Left ventricle myocardium superior (tissue), 1 donor: ENCODE measurements at regions not wholly inside any gene's neighbourhood (a gene's known extent, or its start where the extent isn't known, plus 50 kb on each side); places are given as distances from the start of the nearest gene placed in this dataset.
"Not testable (repeated sequence)": the region's sequence is repeated elsewhere in the genome, so short reads cannot be mapped to it uniquely, and the experiment has no call there.

Source experiments
- ATAC-seq: fragments of 200-7000 bp; cut with Tn5 transposase; one replicate; pipeline ENCODE4 v1.9.1; 2020; ENCODE audit warnings: mild to moderate bottlenecking, moderate library complexity
- DNase-seq: peaks from one replicate; pipeline ENCODE4 v3.0.0-alpha.2; 2020
- intact Hi-C: fragments of 100-400 bp; cut with micrococcal nuclease; formaldehyde crosslinking; loops from one replicate; pipeline ENCODE4 v1.11.0; 2022
- donor health status: DM: no; HTN: yes; CAD: no; lungs with severe emphysema.

DNA sequence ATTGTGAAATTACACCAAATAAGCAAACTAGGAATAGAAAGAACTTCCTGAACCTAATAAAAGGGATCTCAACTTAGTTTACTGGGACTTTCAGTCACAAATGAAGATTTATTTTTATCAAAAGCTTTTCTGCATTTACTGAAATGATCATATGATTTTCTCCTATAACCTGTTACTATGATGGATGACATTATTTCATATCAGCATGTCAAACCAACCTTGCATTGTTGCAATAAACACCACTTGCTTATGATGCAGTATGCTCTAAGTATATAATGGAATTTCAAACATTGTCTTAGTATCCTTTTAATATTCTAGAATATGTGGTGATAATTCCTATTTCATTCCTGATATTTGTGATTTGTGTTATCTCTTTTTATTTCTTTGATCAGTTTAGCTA lies 303.0 kb downstream of the CGGBP1 start:
- ATAC-seq, result no peak
- intact Hi-C loops, result no loop called here
- DNase-seq, result no peak

GRCh38 chr3:87742250-87742649 lies 316.6 kb downstream of the CGGBP1 start:
- intact Hi-C loops, result no loop called here
- no peak for DNase-seq
- ATAC-seq, result no peak

GRCh38 chr3:87740894-87741293 lies 317.9 kb downstream of the CGGBP1 start:
- intact Hi-C loops, ATAC-seq, DNase-seq: not testable (repeated sequence)

GRCh38 chr3:87737817-87738216 lies 321.0 kb downstream of the CGGBP1 start:
- intact Hi-C loops, DNase-seq, ATAC-seq: not testable (repeated sequence)

DNA sequence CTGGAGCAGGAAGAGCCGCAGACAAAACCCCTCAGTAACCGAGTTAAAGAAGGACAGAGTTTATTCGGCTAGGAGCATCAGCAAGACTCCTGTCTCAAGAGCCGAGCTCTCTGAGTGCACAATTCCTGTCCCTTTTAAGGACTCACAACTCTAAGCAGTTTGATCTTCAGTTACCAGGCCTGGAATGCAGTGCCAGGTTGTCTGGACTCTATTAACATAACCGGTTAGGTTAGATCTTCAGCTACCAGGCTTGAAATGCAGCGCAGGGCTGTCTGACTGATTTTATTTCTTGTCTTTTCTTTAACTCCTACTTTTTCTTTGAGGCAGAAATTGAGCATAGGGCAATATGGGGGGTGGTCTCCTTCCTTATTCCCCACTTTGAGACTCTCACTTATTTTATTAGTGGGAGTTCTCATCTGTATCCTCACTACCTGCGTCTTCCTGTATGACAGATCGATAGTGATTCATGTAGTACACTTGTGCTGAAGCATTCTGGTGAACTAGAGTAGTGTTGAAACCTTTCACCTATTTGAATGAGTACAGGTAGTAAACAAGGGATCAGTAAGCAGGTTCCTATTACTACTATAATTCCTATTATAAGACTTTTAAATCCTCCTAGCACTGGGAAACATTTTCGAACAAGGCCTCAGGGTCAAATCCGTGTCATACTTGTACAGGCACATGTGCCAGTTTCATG lies 325.0 kb downstream of the CGGBP1 start:
- ATAC-seq (no peak), DNase-seq (no peak)
- intact Hi-C loops, result no loop called here

GRCh38 chr3:87732294-87732693 lies 326.5 kb downstream of the CGGBP1 start:
- intact Hi-C loops, result no loop called here
- no peak for ATAC-seq
- no peak for DNase-seq

- intact Hi-C loops, result no loop called here
- no peak for ATAC-seq
- no peak for DNase-seq
Measured at GRCh38 chr3:87727783-87728182, 331.0 kb downstream of the CGGBP1 start.

DNA sequence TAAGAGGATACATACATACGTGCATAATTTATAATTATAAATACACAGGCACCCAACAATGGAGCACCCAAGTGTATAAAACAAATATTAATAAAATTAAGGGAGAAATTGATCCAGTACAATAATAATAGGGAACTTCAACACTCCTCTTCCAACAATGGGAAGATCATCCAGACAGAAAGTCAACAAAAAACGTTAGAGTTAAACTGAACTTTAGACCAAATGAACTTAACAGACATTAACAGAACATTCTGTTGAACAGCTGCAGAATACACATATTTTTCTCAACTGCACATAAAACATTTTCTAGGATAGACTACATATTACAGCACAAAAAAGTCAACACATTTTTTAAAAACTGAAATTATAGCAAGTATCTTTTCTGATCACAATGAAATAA lies 339.7 kb downstream of the CGGBP1 start:
- DNase-seq (no peak), ATAC-seq (no peak)
- intact Hi-C loops, result no loop called here

DNA sequence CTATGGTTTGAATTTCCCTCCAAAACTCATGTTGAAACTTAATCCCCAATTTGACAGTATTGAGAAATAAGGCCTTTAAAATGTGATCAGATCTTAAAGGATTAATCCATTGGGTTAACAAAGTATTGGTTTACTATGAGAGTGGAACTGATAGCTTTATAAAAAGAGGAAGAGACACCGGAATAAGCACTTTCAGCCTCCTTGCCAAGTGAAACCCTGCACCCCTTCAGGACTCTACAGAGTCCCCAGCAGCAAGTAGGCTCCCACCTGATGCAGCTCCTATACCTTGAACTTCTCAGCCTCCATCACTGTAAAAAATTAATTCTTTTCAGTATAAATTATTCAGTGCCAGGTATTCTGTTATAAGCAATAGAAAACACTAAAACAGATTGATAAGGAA lies 348.3 kb downstream of the CGGBP1 start:
- no peak for DNase-seq
- ATAC-seq, result no peak
- intact Hi-C loops, result no loop called here

GRCh38 chr3:87710028-87710427 lies 348.8 kb downstream of the CGGBP1 start:
- intact Hi-C loops, result no loop called here
- ATAC-seq, result no peak
- no peak for DNase-seq

- ATAC-seq (no peak), DNase-seq (no peak)
- intact Hi-C loops, result no loop called here
Measured at GRCh38 chr3:87706176-87706575, 352.6 kb downstream of the CGGBP1 start.

GRCh38 chr3:87702600-87702999 lies 356.2 kb downstream of the CGGBP1 start:
- ATAC-seq (no peak), DNase-seq (no peak)
- intact Hi-C loops, result no loop called here

- no peak for DNase-seq
- ATAC-seq, result no peak
- intact Hi-C loops, result no loop called here
Measured at GRCh38 chr3:87696124-87697013, 362.4 kb downstream of the CGGBP1 start.

DNA sequence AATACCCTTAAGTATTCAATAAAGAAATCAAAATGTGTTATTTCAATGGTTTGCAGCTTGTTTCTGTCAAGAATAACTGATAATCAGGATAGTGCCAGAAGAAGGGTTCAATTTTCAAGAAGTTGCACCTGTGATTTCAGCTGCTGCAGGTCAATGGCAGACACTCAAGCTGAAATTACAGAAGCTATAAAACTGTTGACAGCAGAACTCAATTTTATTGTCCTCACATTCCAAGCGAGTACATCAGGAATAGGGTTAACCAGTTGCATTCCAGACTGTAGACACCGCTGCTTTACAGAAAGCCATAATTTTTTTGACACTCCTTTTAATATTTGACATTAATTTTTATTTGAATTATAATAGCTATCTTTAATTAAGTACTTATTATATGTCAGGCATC lies 364.1 kb downstream of the CGGBP1 start:
- ATAC-seq, result no peak
- DNase-seq, result no peak
- intact Hi-C loops, result no loop called here

DNA sequence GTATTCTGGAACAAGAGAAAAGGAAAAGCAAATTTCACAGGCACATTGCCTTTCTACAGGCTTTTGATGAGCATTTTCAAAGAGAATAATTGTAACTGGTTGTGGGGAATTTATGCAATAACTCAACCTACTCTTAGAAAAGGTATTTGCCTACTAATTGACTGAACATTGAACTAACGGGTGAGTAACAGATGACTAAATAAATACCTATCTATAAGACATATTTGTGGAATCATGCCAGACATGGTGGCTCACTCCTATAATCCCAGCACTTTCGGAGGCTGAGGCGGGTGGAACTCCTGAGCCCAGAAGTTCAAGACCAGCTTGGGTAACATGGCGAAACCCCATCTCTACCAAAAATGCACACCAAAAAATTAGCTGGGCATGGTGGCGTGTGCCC lies 367.7 kb downstream of the CGGBP1 start:
- ATAC-seq (no peak), DNase-seq (no peak)
- intact Hi-C loops, result no loop called here

DNA sequence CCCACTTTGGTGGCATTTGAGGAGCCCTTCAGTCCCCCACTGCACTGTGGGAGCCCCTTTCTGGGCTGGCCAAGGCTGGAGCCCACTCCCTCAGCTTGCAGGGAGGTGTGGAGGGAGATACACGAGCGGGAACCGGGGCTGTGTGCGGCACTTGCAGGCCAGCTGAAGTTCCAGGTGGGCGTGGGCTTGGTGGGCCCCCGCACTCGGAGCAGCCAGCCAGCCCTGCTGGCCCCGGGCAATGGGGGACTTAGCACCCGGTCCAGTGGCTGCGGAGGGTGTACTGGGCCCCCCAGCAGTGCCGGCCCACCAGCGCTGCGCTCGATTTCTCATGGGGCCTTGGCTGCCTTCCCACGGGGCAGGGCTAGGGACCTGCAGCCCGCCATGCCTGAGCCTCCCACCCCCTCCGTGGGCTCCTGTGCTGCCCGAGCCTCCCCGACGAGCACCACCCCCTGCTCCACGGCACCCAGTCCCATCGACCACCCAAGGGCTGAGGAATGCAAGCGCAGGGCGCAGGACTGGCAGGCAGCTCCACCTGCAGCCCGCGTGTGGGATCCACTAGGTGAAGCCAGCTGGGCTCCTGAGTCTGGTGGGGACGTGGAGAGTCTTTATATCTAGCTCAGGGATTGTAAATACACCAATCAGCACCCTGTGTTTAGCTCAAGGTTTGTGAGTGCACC lies 379.7 kb downstream of the CGGBP1 start:
- ATAC-seq, intact Hi-C loops, DNase-seq: not testable (repeated sequence)

DNA sequence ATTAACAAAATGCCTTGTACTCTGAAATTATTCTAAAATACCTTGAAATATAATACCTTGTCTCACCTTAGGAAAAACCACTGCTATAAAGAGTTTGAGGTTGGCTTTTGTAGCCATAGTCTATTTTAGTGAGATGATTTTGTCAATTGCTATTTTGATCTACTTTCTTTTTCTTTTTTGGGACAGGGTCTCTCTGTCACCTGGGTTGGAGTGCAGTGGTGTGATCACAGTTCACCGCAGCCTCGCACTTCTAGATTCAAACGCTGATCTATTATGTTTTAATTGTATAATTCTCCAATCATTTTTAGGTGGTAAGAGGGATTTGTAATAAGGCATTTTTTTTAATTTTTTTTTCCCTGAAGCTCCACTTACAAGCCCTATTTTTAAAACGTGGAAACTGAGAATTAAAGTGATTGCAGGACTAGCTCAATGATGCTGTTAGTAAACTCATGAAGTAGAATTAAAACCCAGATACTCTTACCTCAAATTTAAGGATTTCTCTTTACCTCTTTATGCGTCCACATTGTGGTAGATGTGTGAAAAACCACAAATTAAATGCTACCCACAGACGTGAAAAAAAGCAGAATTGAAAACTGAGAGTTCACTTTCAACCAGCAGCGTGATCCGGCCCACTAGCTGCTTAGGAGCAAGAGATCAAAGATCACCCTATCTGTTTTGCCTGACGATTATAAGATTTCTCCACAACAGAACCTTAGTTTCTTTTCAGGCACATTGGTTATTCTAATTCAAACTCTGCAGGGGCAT lies 384.2 kb downstream of the CGGBP1 start:
- intact Hi-C loops, result no loop called here
- no peak for ATAC-seq
- no peak for DNase-seq

- DNase-seq, result no peak
- intact Hi-C loops, result no loop called here
- no peak for ATAC-seq
Measured at GRCh38 chr3:87673132-87673531, 385.7 kb downstream of the CGGBP1 start.

GRCh38 chr3:87654184-87654583 lies 377.8 kb upstream of the POU1F1 start:
- no peak for ATAC-seq
- DNase-seq, result no peak
- intact Hi-C loops, result no loop called here
